ENCODE measurements at regions not wholly inside any gene's neighbourhood (a gene's known extent, or its start where the extent isn't known, plus 50 kb on each side); places are given as distances from the start of the nearest gene placed in this dataset.

GRCh38 chr3:72565593-72565992, 282.7 kb downstream of the SHQ1 start:
- H3K4ac ChIP-seq (replicated peaks; ENCODE audit: insufficient read length, low read depth, low read length), result no peak overlapping the region
- no peak overlapping the region for H3K27ac ChIP-seq (ENCODE audit: low read depth, low read length)
- H4K91ac ChIP-seq (replicated peaks; ENCODE audit: insufficient read length, low read length), result peak overlapping the region; percentile 51
- no peak overlapping the region for H3K4me2 ChIP-seq (ENCODE audit: insufficient read depth in 1 of 2, low read depth in 2 of 2, low read length in 2 of 2)
- no peak overlapping the region for H3K4me3 ChIP-seq (ENCODE audit: extremely low read depth in 1 of 4, insufficient read depth in 2 of 4, low read depth in 3 of 4, low read length in 4 of 4)
- 0 out of 2 replicates have a peak overlapping the region, but pooled peaks have one; percentile 33 for H2BK15ac ChIP-seq (ENCODE audit: low read length)
- H3K79me1 ChIP-seq (ENCODE audit: low read depth, low read length), result no peaks in the 10 kb centered on the region
- peaks cover 2 to 12% (median 9%) of the 10 kb centered on the region in 4 experiments for H3K4me1 ChIP-seq (replicated peaks in 1 of 4; ENCODE audit: control insufficient read depth in 3 of 4, insufficient read depth in 4 of 4, low read length in 3 of 4)
- H3K79me2 ChIP-seq (ENCODE audit: control insufficient read depth in 1 of 2, insufficient read depth in 2 of 2, low read length in 2 of 2), result no peaks in the 10 kb centered on the region
- no peak overlapping the region for H4K8ac ChIP-seq (ENCODE audit: extremely low read depth, insufficient read depth, low read length)
- H3K56ac ChIP-seq (replicated peaks; ENCODE audit: insufficient read length, low read depth, low read length), result no peak overlapping the region
- H2AK5ac ChIP-seq (ENCODE audit: low read depth, low read length), result no peak overlapping the region
- peak overlapping the region; percentile 56 for H2BK20ac ChIP-seq (ENCODE audit: low read length)
- H3K23ac ChIP-seq (ENCODE audit: insufficient read length), result no peak overlapping the region
- H3K27me3 ChIP-seq (replicated peaks in 1 of 4; ENCODE audit: control insufficient read depth in 3 of 4, extremely low read depth in 1 of 4, insufficient read depth in 3 of 4, low read length in 3 of 4), result no peaks in the 10 kb centered on the region
- ChIA-PET CTCF (ENCODE audit: partially characterized antibody) (interaction anchor here (0.6 to 1.5 kb wide), 3 partner anchors 19 to 380 kb away, joined by 3 to 6 read pairs (median 3); no protein-coding TSS in a partner anchor), POLR2A (ENCODE audit: partially characterized antibody) (interaction anchor here (1.7 kb wide), 1 partner anchor 118 kb away, joined by 5 read pairs; no protein-coding TSS in a partner anchor)
- TF ChIP-seq SUZ12 (IDR thresholded peaks at IDR 0.05; ENCODE audit: low read length), result no peak
- no peak for TF ChIP-seq MAFK (IDR thresholded peaks at IDR 0.05; ENCODE audit: low read depth, low read length)
- no peak for TF ChIP-seq GTF2F1 (IDR thresholded peaks at IDR 0.05; ENCODE audit: borderline replicate concordance, low read depth, low read length)
- TF ChIP-seq RAD21 (IDR thresholded peaks at IDR 0.05 in 1 of 2, conservative IDR thresholded peaks at IDR 0.05 in 1 of 2; ENCODE audit: low read depth in 2 of 2, low read length in 2 of 2), result no peak
- TF ChIP-seq RFX5 (IDR thresholded peaks at IDR 0.05; ENCODE audit: borderline replicate concordance, low read depth, low read length), result no peak
- no peak for TF ChIP-seq EZH2 (IDR thresholded peaks at IDR 0.05; ENCODE audit: low read depth, low read length, severe bottlenecking)
- no peak for TF ChIP-seq MAX (IDR thresholded peaks at IDR 0.05)
- TF ChIP-seq ASH2L (IDR thresholded peaks at IDR 0.05; ENCODE audit: low read length), result no peak
- no peaks in the 10 kb centered on the region for H3K23me2 ChIP-seq (ENCODE audit: low read depth, low read length)
- H3K18ac ChIP-seq (ENCODE audit: extremely low read depth, low read length), result peak overlapping the region; percentile 13; the same call in 1 of the 2 replicates
- no peak overlapping the region for H4K5ac ChIP-seq (ENCODE audit: insufficient read length, low read depth, low read length)
- no peak overlapping the region for H2BK120ac ChIP-seq (replicated peaks; ENCODE audit: low read depth, low read length)
- WGBS, 2 experiments (ENCODE audit: extremely low coverage in 1 of 2, insufficient coverage in 1 of 2, insufficient read length in 1 of 2, insufficient replicate concordance in 2 of 2, low coverage in 1 of 2, low lambda C conversion rate in 2 of 2, missing lambda C conversion rate in 1 of 2), result 79% methylated on average over 5 of the region's 5 CpGs; no CpG with 5 or more reads in 1 of the 2 experiments
- peak overlapping the region; percentile 24; the same call in 1 of the 2 replicates for H2AFZ ChIP-seq (ENCODE audit: low read length)
- DNase-seq (ENCODE audit: low read depth in 1 of 2, low spot score in 2 of 2), result no peak
- H3K9me3 ChIP-seq (ENCODE audit: insufficient read depth in 2 of 2, low read depth in 1 of 2, low read length in 1 of 2), result peaks cover 9 to 10% of the 10 kb centered on the region in 2 experiments; a peak in 3 of 4 replicates
- H3K36me3 ChIP-seq (ENCODE audit: control insufficient read depth in 2 of 4, insufficient read depth in 4 of 4, low read length in 3 of 4), result no peaks in the 10 kb centered on the region
- H3K14ac ChIP-seq (ENCODE audit: insufficient read length), result no peak overlapping the region
- H2BK12ac ChIP-seq (ENCODE audit: low read depth, low read length), result no peak overlapping the region
- H3K9ac ChIP-seq (replicated peaks in 1 of 4; ENCODE audit: extremely low read depth in 1 of 4, low read depth in 3 of 4, low read length in 3 of 4), result no peak overlapping the region
- H4K20me1 ChIP-seq (replicated peaks in 1 of 2; ENCODE audit: control insufficient read depth in 1 of 2, insufficient read depth in 2 of 2, low read length in 2 of 2), result no peaks in the 10 kb centered on the region
- FAIRE-seq, result no peak
- H2BK5ac ChIP-seq (ENCODE audit: low read depth, low read length), result no peak overlapping the region

All from H1 (cell line).